KBM-7 (cell line): ENCODE measurements at regions not wholly inside any gene's neighbourhood (a gene's known extent, or its start where the extent isn't known, plus 50 kb on each side); places are given as distances from the start of the nearest gene placed in this dataset.
"Not testable (repeated sequence)": the region's sequence is repeated elsewhere in the genome, so short reads cannot be mapped to it uniquely, and the experiment has no call there.

Source experiments
- DNase-seq: peaks from one replicate; pipeline ENCODE4 v3.0.0-alpha.2; 2015
- in situ Hi-C: fragments of 300-500 bp; cut with MboI; formaldehyde crosslinking; loops from 2 replicates; pipeline ENCODE4 v1.14.3; 2020; ENCODE audit warnings: low sequenced_read_pairs, low pct_unique_long_range_greater_than_20kb, mixed read lengths

DNA sequence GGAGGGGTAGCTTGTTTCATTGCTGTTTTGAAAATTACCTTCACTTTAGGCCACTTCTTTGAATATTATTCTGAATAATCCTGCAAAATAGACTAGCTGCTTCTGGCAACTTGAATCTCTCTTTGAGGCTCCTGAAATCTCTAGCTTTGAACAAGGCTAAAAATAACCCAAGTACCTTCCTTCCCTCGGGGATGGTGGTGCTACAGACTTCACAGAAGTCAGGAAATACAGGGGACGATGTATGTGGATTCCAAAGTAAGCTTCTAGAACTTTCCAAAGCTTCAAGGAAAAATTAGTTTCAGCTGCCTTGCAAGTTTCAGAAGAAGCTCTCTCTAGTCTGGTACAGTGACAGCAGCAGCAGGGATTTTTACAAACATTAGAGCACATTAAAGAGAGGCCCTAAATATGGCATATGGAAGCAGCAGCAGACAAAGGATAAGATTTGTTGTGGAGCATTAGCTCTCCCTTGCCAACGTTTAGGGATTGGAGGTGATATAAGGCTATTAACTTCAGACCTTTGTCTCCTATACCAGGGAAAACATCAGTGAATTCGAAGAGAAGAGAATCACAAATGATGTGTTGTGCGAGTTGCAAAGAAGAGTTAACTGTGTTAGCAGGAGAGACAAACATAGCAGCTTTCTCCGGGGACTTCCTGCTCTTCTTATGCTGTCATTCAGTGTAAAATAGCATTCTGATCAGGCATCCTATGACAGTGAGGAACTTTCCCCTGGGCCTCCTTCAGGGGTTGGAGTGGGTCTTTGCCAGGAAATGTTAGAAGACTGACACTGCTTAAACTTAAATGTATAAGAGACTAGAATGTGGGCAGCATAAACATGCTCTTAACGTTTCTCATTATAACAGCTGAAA, 783.0 kb upstream of the ARPP21 start:
- in situ Hi-C loops, result no loop called here
- no peak for DNase-seq

DNA sequence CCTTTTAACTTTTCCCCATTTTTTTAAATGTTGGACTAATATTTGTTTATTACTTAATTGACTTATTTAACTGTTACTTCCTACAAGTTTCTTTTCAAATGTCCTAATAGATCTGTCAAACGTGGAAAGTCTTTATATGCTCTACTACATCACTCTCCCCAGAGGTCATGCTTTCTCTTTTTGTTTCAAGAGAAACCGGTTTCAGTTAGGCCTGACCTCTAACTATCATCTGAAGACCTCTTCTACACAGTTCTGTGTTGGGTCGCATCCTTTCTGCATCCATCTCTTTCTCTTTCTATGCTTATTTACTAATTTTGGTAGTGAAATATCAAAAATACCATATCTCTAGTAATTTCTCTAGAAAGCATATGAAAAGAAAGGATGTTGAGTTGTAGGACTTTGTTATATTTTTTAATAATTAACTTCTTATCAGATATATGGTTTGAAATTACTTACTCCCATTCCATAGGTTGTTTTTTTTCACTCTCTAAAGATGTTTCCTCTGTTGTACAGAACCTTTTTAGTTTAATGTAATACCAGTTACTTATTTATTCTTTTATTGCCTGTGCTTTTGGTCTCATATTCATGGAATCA, 781.2 kb upstream of the ARPP21 start:
- in situ Hi-C loops, result no loop called here
- DNase-seq, result no peak

DNA sequence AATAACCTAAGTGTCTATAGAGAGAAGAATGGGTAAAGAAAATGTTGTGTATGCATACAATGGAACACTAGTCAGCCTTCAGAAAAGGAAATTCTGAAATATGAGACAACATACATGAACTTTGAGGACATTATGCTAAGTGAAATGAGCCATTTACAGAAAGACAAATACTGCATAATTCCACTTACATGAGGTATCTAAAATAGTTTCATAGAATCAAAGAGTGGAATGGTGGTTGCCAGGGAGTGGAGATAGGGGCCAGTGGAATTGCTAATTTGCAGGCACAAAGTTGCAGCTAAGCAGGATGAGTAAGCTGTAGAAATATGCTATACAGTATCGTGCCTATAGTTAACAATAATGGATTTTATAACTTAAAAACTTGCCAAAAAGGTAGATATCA, 779.6 kb upstream of the ARPP21 start:
- in situ Hi-C loops, result no loop called here

DNA sequence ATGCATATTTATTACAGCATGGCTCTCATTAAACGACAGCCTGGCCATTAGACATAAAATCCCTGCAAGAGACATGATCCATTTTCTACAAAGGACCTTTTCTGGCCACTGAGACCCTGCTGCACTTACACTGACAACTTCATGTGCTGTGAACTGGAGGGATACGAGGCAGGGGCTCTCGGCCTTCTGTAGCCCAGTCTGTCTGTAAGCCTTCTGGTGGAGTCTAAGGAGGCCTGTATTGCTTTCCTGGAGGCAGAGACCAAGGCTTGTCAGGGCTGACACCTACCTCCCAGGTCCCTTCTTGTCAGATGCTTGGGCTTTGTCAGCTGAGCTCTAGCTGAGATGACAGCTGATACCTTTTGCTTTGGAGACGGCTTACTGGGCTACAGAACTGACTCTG, 776.9 kb upstream of the ARPP21 start:
- no peak for DNase-seq
- in situ Hi-C loops, result no loop called here

More for the DNA sequence above, 779.6 kb upstream of the ARPP21 start:
- DNase-seq, result no peak

DNA sequence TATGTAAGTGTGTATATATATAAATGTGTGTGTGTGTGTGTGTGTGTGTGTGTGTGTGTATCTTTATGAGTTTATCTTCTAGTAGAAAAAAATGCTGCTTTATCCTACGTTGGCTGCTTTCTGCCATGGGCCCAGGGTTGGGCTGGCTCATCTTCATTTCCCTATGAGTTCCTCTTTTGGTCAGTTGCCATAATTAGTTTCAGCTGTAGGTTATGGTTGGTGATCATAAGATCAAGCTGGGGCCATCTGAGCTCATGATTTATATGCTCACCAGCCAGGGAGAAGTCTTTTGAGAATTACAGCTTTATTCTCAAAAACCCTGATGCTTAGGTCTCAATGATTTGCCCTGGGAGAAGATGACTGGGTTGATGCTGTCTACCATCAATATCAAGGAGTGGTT, 775.8 kb upstream of the ARPP21 start:
- DNase-seq, result peak; percentile 3
- in situ Hi-C loops, result no loop called here

DNA sequence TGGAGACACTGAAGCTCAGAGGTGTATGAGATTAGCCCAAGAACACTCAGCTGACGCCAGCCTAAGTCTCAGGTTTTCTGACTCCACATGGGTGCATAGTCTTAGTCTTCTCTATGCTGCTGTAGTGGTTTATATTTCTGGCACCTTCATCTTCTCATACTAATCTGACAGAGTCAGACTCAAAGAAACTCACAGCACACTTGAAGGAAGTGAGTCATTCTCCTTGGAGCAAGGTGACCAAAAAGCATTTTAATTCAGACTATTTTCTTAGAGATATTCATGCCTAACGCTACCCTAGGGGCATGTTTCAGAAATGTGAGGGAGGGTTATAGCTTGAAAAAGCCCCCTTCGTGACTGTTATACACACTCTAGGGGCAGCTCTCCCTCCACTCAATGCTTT, 775.3 kb upstream of the ARPP21 start:
- in situ Hi-C loops, result no loop called here

DNA sequence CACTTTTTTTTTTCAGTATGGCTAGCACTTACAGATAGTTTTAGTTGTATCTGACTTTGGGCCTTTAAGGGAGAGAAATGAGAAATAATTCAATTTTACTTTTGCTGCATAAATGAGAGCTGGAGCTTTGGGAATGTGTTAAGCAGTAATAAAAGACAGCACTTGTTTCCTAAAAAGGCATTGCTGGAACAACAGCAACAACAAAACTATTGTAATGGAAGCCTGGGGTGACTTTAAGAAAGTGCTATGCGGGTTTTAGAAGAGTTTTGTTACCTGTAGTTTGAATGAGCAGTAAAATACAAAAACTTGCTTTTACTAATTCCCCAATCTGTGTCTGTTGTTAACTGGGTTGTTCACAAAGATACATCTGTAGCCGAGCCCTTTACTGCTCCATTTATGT, 774.0 kb upstream of the ARPP21 start:
- no peak for DNase-seq
- in situ Hi-C loops, result no loop called here

More for the DNA sequence above, 775.3 kb upstream of the ARPP21 start:
- no peak for DNase-seq

DNA sequence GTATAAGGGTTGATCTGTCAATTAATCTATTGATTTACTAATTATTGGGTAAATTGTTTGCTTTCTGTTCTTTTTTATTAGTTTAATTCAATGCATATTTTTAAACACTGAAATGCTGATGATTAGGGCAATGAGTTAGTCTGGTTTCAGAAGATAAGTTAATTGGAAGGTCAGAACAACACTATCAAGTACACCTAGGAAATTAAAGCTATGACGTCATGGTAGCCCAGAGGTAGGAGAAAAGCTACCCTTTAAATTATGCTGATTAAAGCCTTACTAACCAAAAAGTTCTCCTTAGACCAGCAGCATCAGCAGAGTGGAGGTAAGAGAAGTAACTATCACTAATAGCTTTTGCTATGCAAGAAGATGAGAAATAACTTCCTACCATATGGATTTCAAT, 770.4 kb upstream of the ARPP21 start:
- in situ Hi-C loops, result no loop called here
- no peak for DNase-seq

DNA sequence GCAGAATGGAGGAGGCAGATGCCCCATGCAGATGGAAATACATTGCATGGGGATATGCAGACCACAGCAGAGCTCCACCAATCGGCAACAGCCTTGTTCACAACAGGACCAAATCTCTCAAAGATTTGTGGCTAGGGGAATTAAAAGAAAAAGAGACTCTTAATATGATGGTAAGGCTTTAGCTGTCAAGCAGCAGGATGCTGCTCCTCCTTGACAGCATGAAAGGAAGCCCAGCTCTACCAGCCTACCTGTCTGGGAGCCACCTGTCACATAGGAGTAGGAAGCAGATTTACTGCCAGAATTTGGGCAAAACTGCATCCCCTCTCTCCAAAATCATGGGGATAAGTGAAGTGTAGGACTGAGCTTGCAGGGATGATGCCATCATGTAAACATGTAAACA, 769.6 kb upstream of the ARPP21 start:
- DNase-seq, result no peak
- in situ Hi-C loops, result no loop called here

DNA sequence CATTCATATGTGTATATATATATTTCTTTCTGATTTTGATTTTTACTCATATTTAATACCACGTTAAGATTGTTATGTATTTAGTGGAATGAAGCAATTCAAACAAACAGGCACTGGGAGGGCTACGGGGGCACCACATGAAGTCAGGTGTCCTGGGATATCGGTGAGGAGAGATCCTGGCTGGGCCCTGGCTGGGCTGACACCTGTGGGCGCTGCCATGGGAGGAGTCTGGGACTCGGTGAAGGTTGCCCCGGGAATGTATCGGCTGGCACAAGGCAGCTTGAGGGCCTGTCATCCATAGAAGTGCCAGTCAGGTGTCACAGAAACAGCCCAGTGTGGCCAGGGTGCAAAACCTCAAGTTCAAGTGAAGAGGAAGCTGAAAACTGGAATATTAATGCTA, 766.9 kb upstream of the ARPP21 start:
- no peak for DNase-seq
- in situ Hi-C loops, result no loop called here

DNA sequence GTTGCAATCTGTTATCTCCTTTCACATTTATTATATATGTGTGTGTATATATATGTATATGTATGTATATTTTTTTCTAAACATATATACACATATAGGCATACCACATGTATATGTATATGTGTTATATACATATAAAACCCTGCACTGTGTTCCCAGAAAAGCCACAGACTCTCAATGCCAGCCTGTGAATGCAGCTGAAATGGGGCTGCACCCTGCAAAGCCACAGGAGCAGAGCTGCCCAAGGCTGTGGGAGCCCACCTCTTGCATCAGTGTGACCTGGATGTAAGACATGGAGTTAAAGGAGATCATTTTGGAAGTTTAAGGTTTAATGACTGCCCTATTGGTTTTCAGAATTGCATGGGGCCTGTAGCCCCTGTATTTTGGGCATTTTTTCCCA, 762.3 kb upstream of the ARPP21 start:
- no peak for DNase-seq
- in situ Hi-C loops, result no loop called here

DNA sequence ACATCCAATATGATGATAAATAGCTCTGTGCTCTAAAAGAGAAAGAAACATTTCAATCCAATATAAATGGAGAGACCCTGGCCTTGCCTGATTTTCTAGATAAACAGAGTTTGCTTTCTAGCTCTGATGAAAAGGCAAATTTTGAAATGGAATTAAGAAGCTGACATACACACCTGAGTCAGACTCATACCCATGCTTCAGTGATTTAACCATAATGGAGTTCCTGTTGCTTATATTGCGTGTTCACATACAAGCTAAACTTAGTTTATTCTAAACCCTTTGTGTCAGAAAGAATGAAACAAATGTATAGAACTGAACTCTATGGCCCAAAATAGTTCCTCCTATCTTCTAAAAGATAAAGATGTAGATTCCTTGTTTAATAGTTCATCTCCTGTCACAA, 760.8 kb upstream of the ARPP21 start:
- in situ Hi-C loops, result no loop called here
- DNase-seq, result no peak

DNA sequence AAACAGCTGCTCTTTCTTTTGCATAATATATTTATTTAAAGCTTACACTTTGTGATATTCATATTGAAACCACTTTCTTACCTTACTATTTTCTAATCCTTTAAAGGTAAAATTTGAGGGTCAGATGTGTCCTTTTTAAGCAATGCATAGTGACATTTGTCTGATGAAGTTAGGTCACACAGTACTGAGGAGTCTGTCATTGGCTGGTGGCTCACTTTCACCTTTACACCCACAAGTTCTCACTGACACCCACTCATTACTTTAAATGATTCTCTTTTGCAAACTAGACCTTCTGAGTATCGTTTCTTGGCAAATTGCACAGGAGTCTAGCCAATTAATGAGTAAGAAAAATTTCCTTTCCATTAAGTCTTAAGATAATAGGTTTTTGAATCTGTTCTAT, 758.3 kb upstream of the ARPP21 start:
- DNase-seq, result no peak
- in situ Hi-C loops, result no loop called here

DNA sequence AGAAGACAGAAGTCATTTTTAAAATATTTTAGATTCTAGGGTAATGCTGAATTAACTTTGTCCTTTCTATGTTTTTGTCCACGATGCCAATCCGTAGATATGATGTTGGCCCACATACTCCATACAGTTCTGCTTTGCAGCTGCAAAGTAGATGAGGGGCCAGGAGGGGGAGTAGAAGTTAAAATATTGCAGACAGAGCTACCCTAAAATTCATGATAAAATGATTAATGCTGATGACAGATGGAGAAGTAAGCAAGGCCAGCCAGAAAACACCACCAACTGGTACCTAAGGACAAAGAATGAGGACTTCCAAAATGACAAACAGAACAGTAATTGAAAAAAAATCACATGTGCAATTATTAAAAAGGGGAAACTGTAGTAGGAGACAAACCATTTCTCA, 756.6 kb upstream of the ARPP21 start:
- in situ Hi-C loops, result no loop called here
- no peak for DNase-seq

DNA sequence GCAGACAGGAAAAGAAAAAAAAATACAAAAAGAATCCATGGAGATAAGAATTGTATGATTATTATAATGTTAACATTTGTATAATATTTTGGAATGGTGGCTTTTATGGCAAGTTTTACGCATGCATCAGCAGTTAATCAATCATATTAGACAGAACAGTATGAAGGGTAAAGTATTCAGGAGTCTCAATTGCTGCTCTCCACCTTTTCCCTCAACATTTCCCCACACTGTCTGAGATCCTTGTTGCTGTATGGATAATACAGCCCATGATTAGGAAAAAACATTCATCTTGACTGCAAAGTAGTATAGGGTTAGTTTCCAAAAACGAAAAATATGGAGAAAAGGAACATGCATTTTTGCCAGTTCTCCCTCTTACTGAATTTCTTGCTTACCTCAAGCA, 755.3 kb upstream of the ARPP21 start:
- no peak for DNase-seq
- in situ Hi-C loops, result no loop called here

DNA sequence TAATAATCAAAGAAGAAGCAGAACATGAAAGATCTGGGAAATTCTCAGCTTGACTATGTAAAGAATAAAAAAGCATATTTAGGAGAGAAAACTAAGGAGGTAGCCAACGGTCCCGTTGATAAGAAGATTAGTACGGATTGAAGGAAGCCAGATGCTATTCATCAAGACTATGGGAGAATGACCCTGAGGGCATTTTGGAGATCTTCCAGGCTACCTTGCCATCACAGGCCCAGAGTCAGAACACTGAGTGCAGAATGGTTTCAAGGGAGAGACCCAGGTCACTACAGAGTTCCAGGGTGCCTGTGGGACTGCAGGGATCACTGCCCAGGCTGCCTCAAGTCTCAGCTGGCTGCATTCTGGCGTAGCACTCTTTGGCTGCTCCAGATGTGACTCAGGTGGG, 752.9 kb upstream of the ARPP21 start:
- in situ Hi-C loops, result no loop called here
- no peak for DNase-seq

DNA sequence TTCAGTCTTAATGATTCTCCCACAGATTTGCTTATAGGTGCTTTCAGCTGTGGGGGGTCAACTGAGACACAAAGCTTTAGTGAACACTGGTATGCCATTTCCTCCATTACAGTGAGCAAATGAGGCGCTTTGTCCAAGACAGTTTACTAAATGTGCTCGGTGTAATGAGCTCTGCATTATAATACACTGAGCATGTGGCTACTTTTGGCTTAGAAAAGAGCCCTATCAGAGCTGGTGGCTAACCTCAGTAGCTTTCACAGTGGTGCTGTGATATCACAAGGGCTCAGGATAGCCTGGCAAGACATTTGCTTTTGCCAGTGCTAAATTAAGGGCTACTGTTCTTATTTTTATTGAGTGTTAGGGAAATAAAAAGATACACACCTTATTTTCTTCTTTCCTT, 749.7 kb upstream of the ARPP21 start:
- in situ Hi-C loops, result no loop called here
- DNase-seq, result no peak

DNA sequence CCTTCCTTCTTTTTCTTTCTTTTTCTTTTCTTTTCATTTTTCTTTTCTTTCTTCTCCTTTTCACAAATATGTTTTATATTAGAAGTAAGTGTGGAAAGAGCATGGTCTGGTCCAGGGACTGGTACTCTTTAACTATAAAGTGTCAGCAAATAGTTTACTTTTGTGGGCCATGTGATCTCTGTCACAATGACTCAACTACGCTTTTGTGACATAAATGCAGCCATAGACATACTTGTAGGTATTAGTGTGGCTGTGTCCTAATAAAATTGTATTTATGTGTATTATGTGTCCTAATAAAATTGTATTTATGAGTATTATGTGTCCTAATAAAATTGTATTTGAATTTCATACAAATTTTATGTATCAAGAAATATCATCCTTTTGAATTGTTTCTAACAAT, 749.1 kb upstream of the ARPP21 start:
- in situ Hi-C loops, result no loop called here
- no peak for DNase-seq

DNA sequence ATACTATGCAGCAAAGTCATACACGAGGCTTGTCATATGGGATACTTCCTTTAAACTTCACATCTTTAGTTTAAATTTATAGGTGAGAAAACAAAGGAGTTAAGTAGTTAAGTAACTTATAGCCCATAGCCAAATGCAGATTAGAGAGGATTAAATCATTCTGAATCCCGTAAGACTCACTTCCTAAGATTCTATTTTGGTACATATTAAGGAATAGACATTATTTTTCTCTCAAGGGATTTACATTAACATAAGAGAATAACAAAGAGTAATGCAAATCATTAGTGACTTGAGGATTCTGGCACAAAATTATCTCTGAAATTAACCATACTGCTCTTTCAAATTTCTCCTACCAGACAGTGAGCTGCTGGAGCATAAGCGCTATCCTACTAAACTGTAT, 747.4 kb upstream of the ARPP21 start:
- no peak for DNase-seq
- in situ Hi-C loops, result no loop called here

DNA sequence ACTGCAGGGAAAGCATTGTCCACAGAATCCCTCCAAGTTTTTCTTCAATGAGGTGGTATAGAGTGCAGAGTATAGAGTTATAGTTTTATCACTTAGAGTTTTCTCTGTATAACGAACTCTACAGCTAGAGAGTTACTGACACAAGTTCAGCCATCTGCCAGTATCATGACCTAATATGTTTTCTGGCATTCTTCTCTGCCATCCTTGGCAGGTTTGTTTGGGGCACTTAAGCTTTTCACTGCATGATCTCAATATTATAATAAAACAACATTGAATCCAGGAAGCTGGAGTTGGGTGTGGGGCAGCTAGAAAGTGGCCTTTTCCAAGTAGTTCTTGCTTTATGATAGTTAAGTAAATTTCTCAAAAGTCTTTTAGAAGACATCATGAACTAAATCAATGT, 743.5 kb upstream of the ARPP21 start:
- in situ Hi-C loops, result no loop called here
- no peak for DNase-seq

DNA sequence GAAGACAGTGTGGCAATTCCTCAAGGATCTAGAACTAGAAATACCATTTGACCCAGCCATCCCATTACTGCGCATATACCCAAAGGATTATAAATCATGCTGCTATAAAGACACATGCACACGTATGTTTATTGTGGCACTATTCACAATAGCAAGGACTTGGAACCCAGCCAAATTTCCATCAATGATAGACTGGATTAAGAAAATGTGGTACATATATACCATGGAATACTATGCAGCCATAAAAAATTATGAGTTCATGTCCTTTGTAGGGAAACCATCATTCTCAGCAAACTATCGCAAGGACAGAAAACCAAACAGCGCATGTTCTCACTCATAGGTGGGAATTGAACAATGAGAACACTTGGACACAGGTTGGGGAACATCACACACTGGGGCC, 729.6 kb upstream of the ARPP21 start:
- in situ Hi-C loops, DNase-seq: not testable (repeated sequence)
